ENCODE measurements at regions not wholly inside any gene's neighbourhood (a gene's known extent, or its start where the extent isn't known, plus 50 kb on each side); places are given as distances from the start of the nearest gene placed in this dataset.
"Not testable (repeated sequence)": the region's sequence is repeated elsewhere in the genome, so short reads cannot be mapped to it uniquely, and the experiment has no call there.

DNA sequence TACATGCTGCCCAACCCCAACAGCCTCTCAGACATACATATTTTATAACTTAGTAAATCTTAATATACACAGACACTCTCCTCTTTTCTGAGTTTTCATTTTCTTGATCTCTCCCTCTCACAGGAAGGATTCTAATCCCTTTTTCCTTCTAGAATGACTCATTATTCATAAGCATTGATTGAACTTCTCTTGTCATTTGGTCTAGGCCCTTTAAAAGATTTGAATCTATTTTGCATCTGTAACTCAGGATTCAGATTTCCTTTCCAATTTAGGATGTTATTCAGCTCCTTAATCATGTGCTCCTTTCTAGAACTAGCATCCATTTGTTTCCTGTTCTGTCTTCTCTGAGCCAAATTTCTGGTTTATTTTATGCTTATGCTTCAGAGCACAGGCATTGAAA is 624.5 kb upstream of the SGO1 start:
- DNase-seq: no peak

- no peak for DNase-seq
These were observed 623.4 kb upstream of the SGO1 start for GRCh38 chr3:20809356-20809755.

DNA sequence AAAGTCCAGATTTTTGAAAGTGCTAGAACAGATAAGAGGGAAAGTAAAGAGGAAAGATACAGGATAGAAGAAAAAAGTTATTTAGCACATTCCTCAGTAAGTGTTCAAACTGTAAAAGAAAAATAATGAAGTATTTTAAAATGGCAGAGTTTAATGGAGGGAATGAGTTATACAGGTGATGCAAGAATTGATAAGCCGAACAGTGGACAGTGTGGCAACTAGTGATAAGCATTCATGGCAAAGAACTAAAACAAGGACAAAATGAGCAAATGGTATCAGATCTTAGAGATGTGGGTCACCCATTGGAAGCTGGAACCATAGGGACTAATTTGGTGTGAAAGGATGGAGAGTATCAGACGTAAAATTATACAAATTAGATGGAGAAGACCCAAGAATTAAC is 622.9 kb upstream of the SGO1 start:
- DNase-seq: no peak

GRCh38 chr3:20798666-20799065 is 612.7 kb upstream of the SGO1 start:
- DNase-seq: no peak

DNA sequence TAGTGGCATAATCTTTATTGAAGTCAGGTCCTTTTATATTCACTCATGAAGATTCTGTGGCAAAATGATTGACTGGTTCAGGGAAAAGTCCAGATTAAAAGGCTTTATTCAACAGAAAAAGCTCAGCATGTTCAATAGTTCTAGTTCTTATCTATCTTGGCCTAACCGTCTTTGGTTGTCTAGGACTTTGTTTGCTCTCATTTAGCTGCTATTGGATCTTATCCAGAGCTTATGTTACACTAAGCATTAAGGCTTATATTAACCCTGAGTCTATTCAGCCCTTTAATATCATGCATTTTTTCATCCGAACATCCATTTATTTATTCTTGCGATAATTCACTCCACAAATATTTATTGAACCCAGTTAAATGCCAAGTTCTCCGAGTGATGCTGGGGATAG is 601.0 kb upstream of the SGO1 start:
- no peak for DNase-seq

GRCh38 chr3:20776692-20777091 is 590.7 kb upstream of the SGO1 start:
- DNase-seq: no peak

DNA sequence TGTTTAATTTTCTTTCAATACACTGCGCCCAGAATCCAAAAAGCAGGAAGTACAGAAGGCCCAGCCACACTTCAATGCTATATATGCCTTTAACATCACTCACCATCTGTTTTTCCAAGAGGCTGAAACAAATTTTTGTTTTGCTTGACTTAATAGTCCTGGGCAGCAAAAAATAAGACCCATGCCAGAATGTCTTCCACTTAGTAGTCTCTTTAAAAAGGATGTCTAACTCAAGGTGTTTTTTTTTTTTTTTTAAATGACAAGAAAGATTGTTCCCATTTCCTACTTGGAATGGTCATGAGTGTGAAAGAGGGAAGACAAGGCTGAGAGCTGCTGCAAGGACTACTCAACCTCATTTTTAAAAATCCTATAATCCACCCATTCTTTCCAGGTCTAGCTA is 590.3 kb upstream of the SGO1 start:
- no peak for DNase-seq

DNA sequence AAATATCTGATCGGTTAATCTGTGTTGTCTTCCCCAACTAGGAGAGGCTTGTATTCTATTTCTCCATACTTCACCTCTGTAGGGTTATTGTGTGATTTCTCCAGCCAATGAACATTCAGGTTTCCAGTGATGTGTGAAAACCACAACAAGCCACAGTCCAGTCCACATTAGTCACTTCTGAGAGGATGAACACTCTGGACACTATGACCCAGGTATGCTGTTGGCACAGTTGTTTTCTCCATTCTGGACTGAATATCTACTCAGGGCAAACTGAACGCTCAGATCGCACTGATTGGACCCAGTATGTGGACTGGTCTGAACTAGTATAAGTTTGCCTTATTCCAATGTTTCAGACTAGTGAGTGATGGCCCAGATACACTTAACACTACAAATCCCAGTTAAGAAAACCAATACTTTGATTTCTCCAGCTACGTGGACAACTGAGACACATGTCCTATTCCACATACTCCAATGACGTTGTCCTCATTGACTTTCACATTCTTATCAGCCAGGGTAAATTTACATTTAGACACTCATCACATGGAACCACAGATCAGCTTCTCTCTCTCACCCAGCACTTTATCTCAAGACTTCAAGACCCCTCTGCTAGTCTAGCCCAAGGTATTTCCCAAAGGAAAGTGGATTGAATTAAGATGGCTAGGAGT is 587.4 kb upstream of the SGO1 start:
- no peak for DNase-seq

- DNase-seq: no peak
These were observed 586.9 kb upstream of the SGO1 start for GRCh38 chr3:20772869-20773268.

DNA sequence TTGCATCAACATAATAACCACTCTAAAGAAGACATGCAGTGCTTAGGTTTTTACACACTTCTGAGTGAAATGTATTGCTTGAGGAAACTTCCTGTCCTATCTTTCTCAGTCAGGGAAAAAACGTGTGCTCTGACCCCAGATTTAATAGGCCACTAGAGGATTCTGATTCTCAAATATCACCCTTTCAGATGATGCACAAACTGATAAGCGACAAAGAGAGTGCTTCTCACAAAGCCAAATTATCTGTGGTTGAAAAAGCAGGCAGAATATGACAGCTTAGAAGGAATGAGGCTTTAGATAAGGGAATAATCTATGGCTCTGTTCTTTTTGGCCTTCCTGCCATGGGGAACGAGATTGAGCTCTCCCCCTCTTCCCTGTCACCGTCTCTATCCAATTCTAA is 583.4 kb upstream of the SGO1 start:
- DNase-seq: no peak

DNA sequence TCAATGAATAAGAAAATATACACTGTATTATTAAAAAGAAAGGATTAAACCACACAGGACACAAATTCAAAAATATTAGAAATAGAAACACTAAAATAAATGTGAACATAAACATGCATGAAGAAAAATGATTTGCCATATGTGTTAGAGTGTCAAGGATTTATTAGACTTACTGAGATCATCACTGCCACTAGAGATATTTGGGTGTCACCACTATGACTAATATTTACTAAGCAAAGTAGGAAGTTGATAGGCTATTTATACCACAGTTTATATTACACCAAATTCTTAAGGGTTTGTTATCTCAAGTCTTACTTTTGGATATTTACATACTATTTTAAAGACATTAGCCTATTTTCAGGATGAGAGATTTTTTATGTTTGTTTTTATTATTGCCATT is 575.0 kb upstream of the SGO1 start:
- no peak for DNase-seq

DNA sequence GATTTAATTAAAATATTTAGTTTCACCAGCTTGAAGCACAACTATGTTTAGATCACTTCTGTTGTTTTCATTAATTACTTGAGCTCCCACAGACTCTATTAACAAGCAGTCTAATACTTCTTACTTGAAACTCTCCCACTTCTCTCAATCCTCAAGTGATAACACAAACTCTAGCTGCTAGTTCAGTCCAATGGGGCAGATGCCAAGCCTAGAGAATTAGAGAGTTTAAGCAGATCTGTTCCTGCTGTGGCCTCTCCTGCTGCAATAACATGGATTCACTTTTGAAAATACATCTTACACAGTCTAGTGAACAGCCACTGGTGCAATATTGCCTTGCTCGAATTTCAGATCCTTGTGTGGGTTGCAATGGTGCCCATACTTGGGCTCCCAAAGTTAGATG is 566.4 kb upstream of the SGO1 start:
- DNase-seq: no peak

GRCh38 chr3:20751296-20751695 is 565.3 kb upstream of the SGO1 start:
- DNase-seq: no peak

DNA sequence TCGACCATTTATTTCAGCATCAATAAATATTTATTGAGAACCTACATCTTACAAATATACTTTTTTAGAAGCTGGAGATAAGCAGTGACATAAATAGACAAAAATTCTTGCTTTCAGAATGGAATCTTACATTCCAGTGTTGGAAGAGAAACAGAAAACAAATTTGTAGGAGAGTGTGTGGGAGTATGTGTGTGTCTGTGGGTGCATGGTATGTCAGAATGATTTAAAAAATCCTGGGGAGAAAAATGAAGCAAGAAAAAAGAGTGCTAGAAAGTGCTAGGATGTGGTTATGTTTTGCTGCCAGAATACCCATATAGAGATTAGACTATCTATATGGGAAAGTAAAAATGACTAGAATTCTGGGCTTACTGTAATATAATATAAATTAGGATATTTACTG is 561.7 kb upstream of the SGO1 start:
- DNase-seq: no peak

DNA sequence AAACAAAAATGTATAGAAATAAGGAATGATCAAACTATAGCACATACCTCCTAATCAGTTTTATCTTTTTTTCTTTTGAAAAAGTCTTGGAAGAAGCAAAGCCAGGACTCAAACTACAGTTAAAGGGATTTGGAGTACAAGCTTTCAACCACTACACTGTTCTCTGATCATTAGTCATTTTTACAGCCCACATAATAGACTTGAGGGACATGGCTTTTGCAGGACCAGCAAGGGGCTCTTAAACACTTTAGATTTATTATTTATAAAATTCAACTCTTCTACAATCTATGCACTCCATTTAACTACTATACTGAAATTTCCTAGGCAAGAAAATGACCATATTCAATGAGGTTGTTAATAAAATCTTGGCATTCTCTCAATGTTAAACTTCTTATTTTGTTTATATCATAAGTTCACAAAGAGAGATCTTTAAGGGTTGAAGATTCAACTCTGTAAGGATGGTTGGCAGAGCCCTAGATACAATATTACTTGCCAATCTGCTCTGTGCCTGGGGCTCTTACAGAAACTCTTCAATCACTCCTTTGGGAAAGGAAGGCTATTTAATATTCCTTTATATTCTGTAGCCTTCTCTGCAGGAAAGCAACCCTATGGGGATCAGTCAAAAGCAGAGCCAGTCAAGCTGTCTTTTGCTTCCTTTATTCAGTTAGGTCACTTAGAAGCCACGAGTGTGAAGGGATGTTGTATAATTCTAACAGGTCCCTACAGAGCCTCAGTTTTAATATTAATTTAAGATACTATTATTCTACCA is 557.7 kb upstream of the SGO1 start:
- DNase-seq: no peak

DNA sequence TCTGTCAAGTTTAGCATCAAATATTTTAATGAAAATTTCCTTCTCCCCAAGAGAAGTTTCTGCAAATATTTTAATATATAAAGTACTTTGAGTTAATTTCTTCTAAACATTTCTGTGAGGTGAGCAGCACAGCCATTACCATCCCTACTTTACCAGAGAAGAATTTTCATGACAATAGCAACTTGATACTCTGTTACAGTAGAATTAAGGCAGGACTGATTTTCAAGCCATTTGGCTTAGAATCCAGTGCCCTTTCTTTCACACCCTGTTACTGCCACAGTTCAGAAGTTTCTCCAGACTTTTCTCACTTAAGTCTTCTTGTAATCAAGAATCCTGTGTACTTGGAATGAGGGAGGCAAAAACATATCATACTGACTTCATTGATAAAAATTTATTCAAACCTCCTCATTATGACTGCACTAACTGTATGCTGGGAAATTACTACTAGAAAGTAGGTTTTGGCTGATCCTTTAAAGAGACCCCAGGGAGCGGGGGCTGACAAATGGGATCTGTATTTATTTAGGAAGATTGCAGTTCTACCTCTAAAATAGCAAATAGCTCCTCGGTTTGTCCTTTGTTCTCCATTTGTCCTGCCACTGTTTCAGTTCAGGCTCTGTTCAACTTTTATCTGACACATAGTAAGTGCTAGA is 557.0 kb upstream of the SGO1 start:
- no peak for DNase-seq

GRCh38 chr3:20741381-20741780 is 555.4 kb upstream of the SGO1 start:
- no peak for DNase-seq

DNA sequence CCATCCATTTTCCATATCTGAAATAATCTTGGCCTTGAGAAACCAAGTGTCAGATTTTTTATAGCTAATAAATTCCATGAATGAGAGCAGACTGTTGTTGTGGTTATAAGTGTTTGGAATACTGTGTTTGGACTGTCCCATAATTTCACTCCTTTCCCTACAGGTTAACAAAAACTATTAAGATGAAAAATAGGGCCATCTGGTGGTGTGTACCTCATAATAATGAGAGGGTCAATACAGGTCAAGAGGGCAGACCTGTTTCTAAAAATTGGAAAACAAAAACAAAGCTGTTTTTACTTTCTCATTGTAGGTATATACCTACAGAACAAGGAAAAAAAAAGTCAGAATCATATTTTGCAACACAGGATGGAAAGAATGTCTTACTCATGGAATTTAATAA is 553.8 kb upstream of the SGO1 start:
- no peak for DNase-seq

DNA sequence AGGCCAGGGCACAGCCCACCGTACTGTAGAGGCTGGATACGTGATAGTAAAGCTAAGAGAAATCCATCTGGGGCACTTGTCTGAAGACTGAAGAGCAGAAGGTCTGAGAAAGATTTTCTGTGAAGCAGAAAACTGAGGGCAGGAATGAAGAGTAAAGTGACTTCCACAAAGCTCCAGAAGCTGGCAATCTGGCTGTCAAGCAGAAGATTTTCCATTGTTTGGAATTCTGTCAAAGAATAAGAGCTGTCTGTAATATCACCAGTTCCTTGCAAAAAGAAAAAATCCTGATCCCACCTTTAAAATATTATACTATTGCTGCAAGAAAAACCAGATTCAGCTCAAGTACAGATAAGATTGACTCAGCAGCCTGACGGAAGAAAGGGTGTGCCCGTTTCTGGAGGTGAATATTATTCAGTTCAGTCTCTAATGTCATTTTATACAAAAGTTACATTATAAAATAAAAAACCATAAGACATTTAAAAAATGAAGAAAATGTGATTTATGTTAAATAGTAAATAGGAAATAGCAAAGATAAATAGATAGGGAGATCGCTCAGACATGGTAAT is 550.4 kb upstream of the SGO1 start:
- DNase-seq: no peak

DNA sequence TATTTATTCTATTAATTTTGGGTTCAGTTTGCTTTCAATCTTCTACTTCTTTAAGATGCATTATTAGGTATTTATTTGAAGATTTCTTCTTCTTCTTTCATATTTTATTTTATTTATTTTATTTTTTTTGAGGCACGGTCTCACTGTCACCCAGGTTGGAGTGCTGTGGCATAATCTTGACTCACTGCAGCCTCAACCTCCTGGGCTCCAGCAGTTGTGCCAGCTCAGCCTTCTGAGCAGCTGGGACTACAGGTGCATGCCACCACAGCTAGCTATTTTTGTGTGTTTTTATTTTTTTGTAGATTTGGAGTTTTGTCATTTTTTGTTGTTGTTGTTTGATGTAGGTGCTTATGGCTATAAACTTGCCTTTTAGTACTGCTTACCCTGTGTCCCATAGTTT is 543.2 kb upstream of the SGO1 start:
- DNase-seq: no peak

DNA sequence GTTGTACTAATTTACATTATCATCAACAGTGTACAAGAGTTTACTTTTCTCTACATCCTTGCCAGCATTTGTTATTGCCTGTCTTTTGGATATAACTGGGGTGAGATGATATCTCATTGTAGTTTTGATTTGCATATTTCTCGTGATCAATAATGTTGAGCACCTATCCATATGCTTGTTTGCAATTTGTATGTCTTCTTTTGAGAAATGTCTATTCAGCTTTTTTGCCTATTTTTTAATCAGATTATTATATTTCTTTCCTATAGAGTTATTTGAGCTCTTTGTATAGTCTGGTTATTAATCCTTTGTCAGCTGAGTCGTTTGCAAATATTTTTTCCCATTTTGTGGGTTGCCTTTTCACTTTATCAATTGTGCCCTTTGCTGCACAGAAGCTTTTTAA is 540.8 kb upstream of the SGO1 start:
- no peak for DNase-seq

DNA sequence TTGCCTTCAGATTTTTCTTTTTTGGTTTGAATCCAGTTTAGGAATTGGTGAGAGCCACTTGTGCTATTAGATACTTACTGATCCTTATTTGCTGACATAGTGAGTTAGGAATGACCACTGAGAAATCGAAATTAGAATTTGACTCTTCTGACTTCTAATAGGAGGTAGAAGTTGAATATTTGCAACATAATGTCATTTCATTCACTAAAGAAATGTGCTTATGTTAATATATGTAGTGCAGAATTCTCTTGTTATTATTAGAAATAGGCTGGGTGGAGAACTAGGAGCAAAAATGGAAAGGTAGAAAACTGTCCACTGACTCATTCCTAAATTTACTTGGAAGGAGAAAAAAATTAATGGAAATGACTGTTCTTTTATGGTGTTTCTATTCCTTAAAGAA is 538.2 kb upstream of the SGO1 start:
- DNase-seq: no peak

- not testable (repeated sequence) for DNase-seq
These were observed 530.4 kb upstream of the SGO1 start for GRCh38 chr3:20716425-20716824.

DNA sequence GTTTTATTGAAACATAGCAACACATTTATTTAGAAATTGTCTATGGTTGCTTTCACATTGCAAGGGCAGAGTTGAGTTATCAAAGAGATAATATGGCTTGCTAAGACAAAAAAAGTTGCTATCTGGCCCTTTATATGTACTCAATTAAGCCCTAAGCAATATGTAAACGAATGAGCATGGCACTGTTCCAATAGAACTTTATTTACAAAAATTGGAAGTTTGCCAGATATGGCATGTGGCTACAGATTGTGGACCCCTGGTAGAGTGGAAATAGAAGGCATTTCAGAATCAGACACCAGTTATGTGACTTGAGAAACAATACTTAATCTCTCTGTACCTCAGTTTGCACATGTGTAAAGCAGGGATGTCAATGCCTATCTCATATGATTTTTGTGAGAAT is 515.6 kb upstream of the SGO1 start:
- no peak for DNase-seq

Measured in stimulated activated CD4-positive, alpha-beta T cell treated with anti-CD3 and anti-CD28 coated beads, Interleukin-2, amount 100 ng/mL, for 24 hours (primary cell).